NCI-H128 (cell line): ENCODE measurements at regions not wholly inside any gene's neighbourhood (a gene's known extent, or its start where the extent isn't known, plus 50 kb on each side); places are given as distances from the start of the nearest gene placed in this dataset.

Experiments
- DNase-seq: peaks from one replicate; lab custom pipeline; 2025; ENCODE audit not compliant: unreplicated experiment; lab: John Stamatoyannopoulos, UW

GRCh38 chr4:34009951-34010350, 2234.4 kb downstream of the ARAP2 start:
- DNase-seq, result no peak

- DNase-seq, result no peak
These were observed 2233.4 kb downstream of the ARAP2 start for GRCh38 chr4:34010751-34011519.

- no peak for DNase-seq
These were observed 2209.1 kb downstream of the ARAP2 start for GRCh38 chr4:34035225-34035624.

- DNase-seq, result no peak
These were observed 2207.0 kb downstream of the ARAP2 start for GRCh38 chr4:34037280-34037679.

- no peak for DNase-seq
These were observed 2204.5 kb downstream of the ARAP2 start for GRCh38 chr4:34039766-34040165.

GRCh38 chr4:34043131-34043530, 2201.2 kb downstream of the ARAP2 start:
- no peak for DNase-seq

GRCh38 chr4:34046580-34046979, 2197.7 kb downstream of the ARAP2 start:
- no peak for DNase-seq

GRCh38 chr4:34047363-34047762, 2197.0 kb downstream of the ARAP2 start:
- DNase-seq, result no peak

- DNase-seq, result no peak
These were observed 2178.2 kb downstream of the ARAP2 start for GRCh38 chr4:34066126-34066525.

- DNase-seq, result no peak
These were observed 2152.9 kb downstream of the ARAP2 start for GRCh38 chr4:34091451-34091850.

- DNase-seq, result no peak
These were observed 2150.2 kb downstream of the ARAP2 start for GRCh38 chr4:34094114-34094513.

GRCh38 chr4:34105311-34105710, 2139.0 kb downstream of the ARAP2 start:
- no peak for DNase-seq

GRCh38 chr4:34108391-34108790, 2135.9 kb downstream of the ARAP2 start:
- DNase-seq, result no peak

- DNase-seq, result no peak
These were observed 2131.7 kb downstream of the ARAP2 start for GRCh38 chr4:34112573-34112972.

- no peak for DNase-seq
These were observed 2105.9 kb downstream of the ARAP2 start for GRCh38 chr4:34138385-34138784.

GRCh38 chr4:34139346-34139745, 2105.0 kb downstream of the ARAP2 start:
- DNase-seq, result no peak

- no peak for DNase-seq
These were observed 2095.9 kb downstream of the ARAP2 start for GRCh38 chr4:34148322-34148908.

- no peak for DNase-seq
These were observed 2086.8 kb downstream of the ARAP2 start for GRCh38 chr4:34157547-34157946.

GRCh38 chr4:34158878-34159277, 2085.4 kb downstream of the ARAP2 start:
- DNase-seq, result no peak

GRCh38 chr4:34170946-34171345, 2073.4 kb downstream of the ARAP2 start:
- no peak for DNase-seq

- DNase-seq, result no peak
These were observed 2067.7 kb downstream of the ARAP2 start for GRCh38 chr4:34176609-34177008.

GRCh38 chr4:34178476-34178875, 2065.8 kb downstream of the ARAP2 start:
- DNase-seq, result no peak

- DNase-seq, result no peak
These were observed 2062.9 kb downstream of the ARAP2 start for GRCh38 chr4:34181311-34181841.
